OCI-LY1 (cell line): ENCODE measurements at regions not wholly inside any gene's neighbourhood (a gene's known extent, or its start where the extent isn't known, plus 50 kb on each side); places are given as distances from the start of the nearest gene placed in this dataset.

Source experiments
- CTCF ChIP-seq: fragments of 200-600 bp; sonication (generic), shearing (Covaris generic); IDR thresholded peaks from 2 replicates; pipeline ENCODE4 v1.5.1; 2017; ENCODE audit warnings: mild to moderate bottlenecking, antibody characterized with exemption, low read length, moderate library complexity, mixed read lengths
- EZH2 ChIP-seq: fragments of 200-600 bp; sonication (generic), shearing (Covaris generic); IDR thresholded peaks from 2 replicates; pipeline ENCODE4 v1.8.0; 2017; ENCODE audit warnings: borderline replicate concordance, mixed run types, mild to moderate bottlenecking, antibody characterized with exemption, low read length, moderate library complexity, mixed read lengths

GRCh38 chr21:19236209-19236608, 832.6 kb upstream of the TMPRSS15 start:
- TF ChIP-seq CTCF (no peak), EZH2 (no peak)
